T-cell (primary cell): ENCODE measurements at regions not wholly inside any gene's neighbourhood (a gene's known extent, or its start where the extent isn't known, plus 50 kb on each side); places are given as distances from the start of the nearest gene placed in this dataset.

ENCODE experiments used
- ATAC-seq, 4 experiments: fragments of 200-7000 bp in 3 of 4; fragments of 150-1000 bp in 1 of 4; cut with Tn5 transposase; replicated peaks in 1 of 4; 1 replicate in 3 of 4; 2 replicates in 1 of 4; pipeline ENCODE4 v1.10.0; 2021; ENCODE audit warnings: moderate library complexity in 3 of 4, mild to moderate bottlenecking in 2 of 4, moderate number of reproducible peaks in 1 of 4
- CTCF ChIA-PET, 2 donors: fragments of 300-600 bp; sonication (Branson Sonifier 250); formaldehyde crosslinking; loops; one replicate each; lab custom pipeline; 2022; ENCODE audit warnings: antibody characterized with exemption in 2 of 2; lab: Charles Lee
- POLR2A ChIA-PET, 2 donors: fragments of 300-600 bp; sonication (Branson Sonifier 250); formaldehyde crosslinking; loops; one replicate each; lab custom pipeline; 2022; ENCODE audit warnings: antibody characterized with exemption in 2 of 2; lab: Charles Lee
- DNase-seq, 35 experiments: peaks; one replicate each; pipeline versions ENCODE4 v3.0.0 to v3.0.0-alpha.2; 2013 to 2023
- H3K27ac ChIP-seq: one replicate; pipeline ENCODE4 v1.5.1; 2013; ENCODE audit warnings: low read length
- H3K27me3 ChIP-seq, 2 experiments: replicated peaks in 1 of 2; 1 replicate in 1 of 2; 2 replicates in 1 of 2; pipeline versions ENCODE4 v1.6.1 to v1.7.0; 2013; ENCODE audit warnings: low read length in 1 of 2, mixed read lengths in 1 of 2; ENCODE audit not compliant: control insufficient read depth in 2 of 2, insufficient read depth in 2 of 2; ENCODE audit errors: extremely low read depth in 1 of 2
- H3K36me3 ChIP-seq, 2 donors: 1 replicate in 1 of 2; 2 replicates in 1 of 2; pipeline versions ENCODE4 v1.6.1 to v1.7.0; 2013; ENCODE audit warnings: low read length in 1 of 2; ENCODE audit not compliant: control insufficient read depth in 2 of 2, insufficient read depth in 1 of 2; ENCODE audit errors: extremely low read depth in 1 of 2
- H3K4me1 ChIP-seq, 2 experiments: 1 replicate in 1 of 2; 2 replicates in 1 of 2; pipeline versions ENCODE4 v1.6.1 to v1.7.0; 2013; ENCODE audit warnings: low read length in 2 of 2, mixed read lengths in 1 of 2; ENCODE audit not compliant: insufficient read depth in 2 of 2, control insufficient read depth in 1 of 2; ENCODE audit errors: extremely low read depth in 1 of 2
- H3K4me3 ChIP-seq, 2 donors: 1 replicate in 1 of 2; 2 replicates in 1 of 2; pipeline versions ENCODE4 v1.5.1 to v1.7.0; 2013; ENCODE audit warnings: mild to moderate bottlenecking in 2 of 2, low read length in 1 of 2, moderate library complexity in 1 of 2; ENCODE audit not compliant: control insufficient read depth in 1 of 2; ENCODE audit errors: extremely low read depth in 1 of 2
- H3K9me3 ChIP-seq: 2 replicates; pipeline ENCODE4 v1.7.0; 2013
- H3K27ac Mint-ChIP-seq, 2 donors: one replicate each; pipeline ENCODE4 v1.8.0; 2020 to 2021; ENCODE audit warnings: mild to moderate bottlenecking in 2 of 2, mixed read lengths in 2 of 2
- H3K27me3 Mint-ChIP-seq, 2 donors: one replicate each; pipeline ENCODE4 v1.8.0; 2021 to 2022; ENCODE audit warnings: mixed read lengths in 2 of 2
- H3K36me3 Mint-ChIP-seq: one replicate; pipeline ENCODE4 v1.8.0; 2021; ENCODE audit warnings: mixed read lengths
- H3K4me1 Mint-ChIP-seq, 3 donors: one replicate each; pipeline ENCODE4 v1.8.0; 2020 to 2022; ENCODE audit warnings: mixed read lengths in 3 of 3, mild to moderate bottlenecking in 1 of 3
- H3K4me3 Mint-ChIP-seq, 3 donors: one replicate each; pipeline ENCODE4 v1.8.0; 2020 to 2022; ENCODE audit warnings: mild to moderate bottlenecking in 3 of 3, mixed read lengths in 3 of 3, moderate library complexity in 3 of 3
- H3K9me3 Mint-ChIP-seq, 3 donors: one replicate each; pipeline ENCODE4 v1.8.0; 2020 to 2022; ENCODE audit warnings: mixed read lengths in 3 of 3
- WGBS: methylation state at CpG from one replicate; pipeline ENCODE4 v1.1.5; 2013; ENCODE audit warnings: missing lambda C conversion rate; ENCODE audit not compliant: insufficient coverage; 5-methylcytosine and 5-hydroxymethylcytosine counted together

DNA sequence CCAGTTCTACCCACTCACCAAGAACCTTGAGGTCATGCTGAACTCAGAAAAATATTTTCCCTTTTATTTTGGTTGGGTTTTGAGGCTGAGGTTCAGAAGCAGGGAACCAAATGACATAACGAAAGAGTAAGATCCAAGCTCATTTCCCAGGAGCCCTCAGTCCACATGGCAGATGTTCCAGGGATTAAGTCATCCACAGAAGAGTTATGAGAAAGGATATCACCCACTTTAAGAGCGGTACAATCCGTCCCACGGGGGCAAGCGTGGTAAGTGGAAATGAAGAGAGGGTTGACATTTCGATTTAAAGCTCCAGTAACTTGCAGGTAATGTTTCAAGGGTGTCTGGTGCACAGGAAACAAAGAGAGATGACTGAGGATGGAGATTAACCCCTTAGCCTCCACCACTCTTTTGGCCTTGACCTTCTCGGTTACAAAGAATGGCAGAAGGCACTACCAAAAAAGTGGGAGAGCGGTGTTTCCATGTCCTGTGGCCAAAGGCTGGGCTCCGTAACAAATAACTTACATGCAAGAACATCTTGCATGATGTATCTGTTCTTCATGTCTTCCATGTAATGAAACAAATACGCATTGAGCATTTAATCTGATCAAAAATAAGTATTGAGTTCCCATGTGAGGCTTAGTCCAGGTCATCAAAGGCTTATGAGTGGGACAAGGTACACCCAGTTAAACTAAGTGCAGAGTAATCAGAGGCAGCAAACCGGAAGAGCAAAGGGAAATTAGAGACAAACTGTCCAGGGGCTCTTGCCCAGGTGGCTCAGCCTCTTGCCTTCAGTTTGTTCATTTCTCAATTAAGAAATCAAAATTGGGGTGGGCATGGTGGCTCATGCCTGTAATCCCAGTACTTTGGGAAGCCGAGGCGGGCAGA lies 241.4 kb downstream of the TOMM20 start:
- CTCF ChIA-PET = no interaction called here
- Histone ChIP-seq H3K9me3 (no peaks in the 10 kb centered on the region), H3K4me3 (no peak overlapping the region), H3K36me3 (no peaks in the 10 kb centered on the region), H3K27me3 (no peaks in the 10 kb centered on the region), H3K4me1 (peaks cover 0 to 4% of the 10 kb centered on the region in 2 experiments), H3K27ac (no peak overlapping the region)
- no peaks in the 10 kb centered on the region for H3K36me3 Mint-ChIP-seq
- DNase-seq = no peak
- H3K9me3 Mint-ChIP-seq = no peaks in the 10 kb centered on the region
- H3K27me3 Mint-ChIP-seq = no peaks in the 10 kb centered on the region
- H3K4me3 Mint-ChIP-seq = no peak overlapping the region
- peaks cover 12 to 37% (median 17%) of the 10 kb centered on the region in 3 donors for H3K4me1 Mint-ChIP-seq
- no peak for ATAC-seq
- H3K27ac Mint-ChIP-seq = no peak overlapping the region
- POLR2A ChIA-PET = interaction anchor here in 1 of 2 donors (0.7 kb wide), 1 partner anchor 109 kb away, joined by 3 read pairs; no protein-coding TSS in a partner anchor
- 67% methylated on average over 8 of the region's 13 CpGs for WGBS

DNA sequence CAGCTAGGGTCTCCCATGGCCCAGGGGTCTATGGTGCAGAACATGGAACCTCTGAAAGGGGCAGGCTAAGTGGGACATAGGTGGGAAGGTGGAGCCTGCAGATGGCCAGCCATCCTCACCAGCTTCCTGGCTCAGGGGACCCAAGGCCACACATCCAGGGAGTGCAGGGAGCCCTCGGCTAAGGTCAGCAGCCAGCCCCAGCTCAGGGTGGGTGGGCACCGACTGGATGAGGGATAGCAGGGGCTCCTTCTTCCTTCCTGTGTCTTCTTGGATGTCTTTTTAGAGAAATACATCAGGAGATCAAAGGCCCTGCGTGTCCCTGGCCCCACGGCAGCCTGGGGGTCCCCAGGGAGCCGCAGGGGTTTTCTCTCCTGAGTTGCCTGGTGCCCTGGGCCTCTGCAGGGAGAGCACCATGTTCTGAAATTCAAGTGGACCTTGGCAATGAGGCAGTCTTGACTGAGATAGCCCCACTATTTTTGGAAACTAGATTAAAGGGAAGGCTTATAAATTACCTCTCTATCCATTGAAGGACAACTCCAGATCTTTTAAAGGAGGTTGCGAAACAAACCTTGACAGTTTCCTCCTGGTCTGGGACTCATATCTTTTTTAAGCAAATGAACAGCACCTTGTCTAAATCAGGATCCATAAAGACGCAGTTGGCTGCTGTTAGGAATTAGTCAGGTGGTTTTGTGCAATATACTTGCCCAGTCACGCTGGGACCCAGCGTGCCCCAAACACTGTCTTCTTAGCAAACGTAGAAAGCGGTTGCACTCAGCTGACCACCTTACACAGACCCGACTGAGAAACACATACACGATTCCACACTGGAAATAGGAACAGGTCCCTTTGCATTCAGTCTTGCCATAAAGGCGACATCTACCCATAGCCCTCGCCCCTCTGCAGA lies 242.3 kb downstream of the TOMM20 start:
- Mint-ChIP-seq H3K9me3 (no peaks in the 10 kb centered on the region), H3K27ac (no peak overlapping the region), H3K4me3 (no peak overlapping the region), H3K36me3 (no peaks in the 10 kb centered on the region), H3K27me3 (no peaks in the 10 kb centered on the region), H3K4me1 (peaks cover 16 to 44% (median 24%) of the 10 kb centered on the region in 3 donors)
- Histone ChIP-seq H3K36me3 (no peaks in the 10 kb centered on the region), H3K9me3 (no peaks in the 10 kb centered on the region), H3K27ac (no peak overlapping the region), H3K4me1 (peaks cover 0 to 8% of the 10 kb centered on the region in 2 experiments), H3K27me3 (no peaks in the 10 kb centered on the region), H3K4me3 (no peak overlapping the region)
- ChIA-PET POLR2A (interaction anchor here in 1 of 2 donors (0.7 kb wide), 1 partner anchor 110 kb away, joined by 3 read pairs; no protein-coding TSS in a partner anchor), CTCF (no interaction called here)
- WGBS = 72% methylated on average over 9 of the region's 15 CpGs
- DNase-seq = no peak
- no peak for ATAC-seq

DNA sequence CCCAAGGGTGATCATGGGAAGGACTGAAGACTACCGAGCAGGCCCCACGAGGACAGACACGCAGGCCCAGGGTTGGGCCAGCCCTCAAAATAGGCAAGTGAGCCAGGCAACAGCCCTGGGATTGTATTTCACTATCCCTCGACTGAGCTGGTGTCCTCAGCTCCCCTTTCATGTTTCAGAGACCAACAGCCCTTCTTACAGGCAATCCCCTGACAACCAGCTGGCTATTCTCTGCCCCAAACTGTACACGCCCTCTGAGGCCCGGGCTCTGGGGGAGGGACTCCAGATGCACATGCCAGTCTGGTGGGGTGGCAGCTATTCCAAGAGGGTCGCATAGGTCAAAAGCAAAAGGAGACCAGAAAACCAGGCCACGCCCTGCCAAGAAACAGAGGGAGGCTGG lies 243.0 kb downstream of the TOMM20 start:
- no peak overlapping the region for H3K4me3 ChIP-seq
- H3K27ac ChIP-seq = no peak overlapping the region
- ChIA-PET CTCF (no interaction called here), POLR2A (no interaction called here)
- peaks cover 16 to 42% (median 25%) of the 10 kb centered on the region in 3 donors for H3K4me1 Mint-ChIP-seq
- H3K9me3 ChIP-seq = no peaks in the 10 kb centered on the region
- no peaks in the 10 kb centered on the region for H3K27me3 ChIP-seq
- peaks cover 0 to 8% of the 10 kb centered on the region in 2 experiments for H3K4me1 ChIP-seq
- H3K27me3 Mint-ChIP-seq = no peaks in the 10 kb centered on the region
- 96% methylated on average over 5 of the region's 8 CpGs for WGBS
- H3K36me3 Mint-ChIP-seq = no peaks in the 10 kb centered on the region
- no peak overlapping the region for H3K4me3 Mint-ChIP-seq
- H3K9me3 Mint-ChIP-seq = no peaks in the 10 kb centered on the region
- no peak for ATAC-seq
- H3K27ac Mint-ChIP-seq = no peak overlapping the region
- DNase-seq = no peak
- H3K36me3 ChIP-seq = no peaks in the 10 kb centered on the region

DNA sequence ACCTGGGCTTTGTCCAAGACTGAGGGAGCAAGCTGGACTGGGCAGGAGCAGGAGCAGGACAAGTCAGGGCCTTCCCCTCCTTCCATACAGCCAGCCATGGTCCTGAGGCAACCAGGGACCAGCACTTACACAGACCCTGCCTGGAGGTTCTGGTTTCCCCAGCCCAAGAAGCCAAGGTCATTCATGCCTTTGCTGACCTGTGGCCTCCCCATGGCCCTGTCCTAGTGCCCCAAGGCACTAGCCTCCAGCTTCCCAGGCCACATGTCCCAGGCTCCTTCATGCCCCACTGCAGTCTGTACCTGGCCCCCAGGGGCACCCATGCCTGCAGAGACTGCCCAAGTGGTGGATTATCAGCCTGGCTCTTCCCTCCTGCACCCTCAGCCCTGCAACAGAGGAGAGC lies 243.9 kb downstream of the TOMM20 start:
- Histone ChIP-seq H3K9me3 (no peaks in the 10 kb centered on the region), H3K27ac (no peak overlapping the region), H3K4me1 (peaks cover 0 to 8% of the 10 kb centered on the region in 2 experiments), H3K36me3 (no peaks in the 10 kb centered on the region), H3K4me3 (no peak overlapping the region), H3K27me3 (no peaks in the 10 kb centered on the region)
- H3K4me3 Mint-ChIP-seq = no peak overlapping the region
- no peaks in the 10 kb centered on the region for H3K9me3 Mint-ChIP-seq
- no peaks in the 10 kb centered on the region for H3K27me3 Mint-ChIP-seq
- CTCF ChIA-PET = no interaction called here
- peak in 1 of 4 experiments; percentile 13 for ATAC-seq
- POLR2A ChIA-PET = no interaction called here
- no peak for DNase-seq
- H3K36me3 Mint-ChIP-seq = no peaks in the 10 kb centered on the region
- H3K4me1 Mint-ChIP-seq = peaks cover 18 to 42% (median 23%) of the 10 kb centered on the region in 3 donors
- H3K27ac Mint-ChIP-seq = no peak overlapping the region

DNA sequence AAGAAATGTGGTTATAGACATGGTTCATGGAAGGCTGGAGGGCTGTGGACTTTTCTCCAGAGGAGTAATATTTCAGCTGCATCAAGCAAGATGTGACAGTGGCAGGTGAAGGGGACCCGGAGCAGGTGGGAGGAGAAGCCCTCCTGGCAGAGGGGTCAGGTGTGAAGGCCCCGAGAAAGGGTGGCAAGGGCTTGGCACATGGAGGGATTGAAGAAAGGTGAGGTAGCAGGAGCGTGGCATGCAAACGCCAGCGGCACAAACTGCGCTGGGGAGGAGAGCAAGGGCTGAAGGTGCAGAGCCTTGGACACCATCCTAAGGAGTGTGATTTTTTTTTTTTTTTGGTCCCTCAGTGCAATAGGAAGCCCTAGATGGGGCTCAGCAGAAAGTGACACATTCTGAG lies 244.6 kb downstream of the TOMM20 start:
- Mint-ChIP-seq H3K27me3 (no peaks in the 10 kb centered on the region), H3K4me3 (no peak overlapping the region), H3K4me1 (peaks cover 21 to 42% (median 27%) of the 10 kb centered on the region in 3 donors), H3K36me3 (no peaks in the 10 kb centered on the region), H3K27ac (no peak overlapping the region), H3K9me3 (no peaks in the 10 kb centered on the region)
- DNase-seq = no peak
- Histone ChIP-seq H3K9me3 (no peaks in the 10 kb centered on the region), H3K4me3 (no peak overlapping the region), H3K36me3 (no peaks in the 10 kb centered on the region), H3K27ac (no peak overlapping the region), H3K27me3 (no peaks in the 10 kb centered on the region), H3K4me1 (peaks cover 0 to 8% of the 10 kb centered on the region in 2 experiments)
- POLR2A ChIA-PET = no interaction called here
- 95% methylated on average over 6 of the region's 6 CpGs for WGBS
- CTCF ChIA-PET = no interaction called here
- ATAC-seq = no peak

DNA sequence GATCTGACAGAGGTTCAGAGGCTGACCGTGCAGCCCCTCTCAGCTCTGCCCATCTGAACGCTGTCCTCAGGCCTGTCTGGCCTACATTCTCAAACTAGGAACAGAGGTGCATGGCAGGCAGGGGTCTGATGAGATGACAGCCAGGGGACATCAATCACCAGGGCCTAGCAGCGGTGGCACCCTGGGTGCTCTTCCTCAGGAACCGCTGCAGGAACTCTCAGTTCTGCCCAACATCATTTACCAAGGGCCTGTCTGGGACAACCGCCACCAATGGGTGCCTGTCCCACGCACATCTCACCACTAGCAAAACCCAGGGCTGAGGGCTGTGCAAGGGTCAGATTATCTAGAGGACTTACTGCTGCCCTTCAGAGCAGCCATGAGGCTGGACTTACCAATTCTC lies 245.7 kb downstream of the TOMM20 start:
- no peaks in the 10 kb centered on the region for H3K9me3 Mint-ChIP-seq
- peaks cover 21 to 42% (median 27%) of the 10 kb centered on the region in 3 donors for H3K4me1 Mint-ChIP-seq
- ChIA-PET CTCF (no interaction called here), POLR2A (no interaction called here)
- H3K27me3 ChIP-seq = no peaks in the 10 kb centered on the region
- H3K4me3 ChIP-seq = no peak overlapping the region
- ATAC-seq (no peak), DNase-seq (no peak)
- H3K27ac Mint-ChIP-seq = no peak overlapping the region
- H3K4me3 Mint-ChIP-seq = no peak overlapping the region
- peaks cover 0 to 8% of the 10 kb centered on the region in 2 experiments for H3K4me1 ChIP-seq
- WGBS = 98% methylated on average over 6 of the region's 6 CpGs
- no peaks in the 10 kb centered on the region for H3K36me3 Mint-ChIP-seq
- no peaks in the 10 kb centered on the region for H3K36me3 ChIP-seq
- H3K27ac ChIP-seq = no peak overlapping the region
- no peaks in the 10 kb centered on the region for H3K9me3 ChIP-seq
- H3K27me3 Mint-ChIP-seq = no peaks in the 10 kb centered on the region
